Epithelial cell of esophagus (primary cell): ENCODE measurements at regions not wholly inside any gene's neighbourhood (a gene's known extent, or its start where the extent isn't known, plus 50 kb on each side); places are given as distances from the start of the nearest gene placed in this dataset.

Experiments used
- DNase-seq: peaks from one replicate; pipeline ENCODE4 v3.0.0; 2010; ENCODE audit warnings: low read depth
- H3K4me3 ChIP-seq: 2 replicates; pipeline ENCODE4 v1.5.1; 2011; ENCODE audit warnings: mild to moderate bottlenecking, low read length, control low read depth
- TF ChIP-seq, protein P1 (sequence below): IDR thresholded peaks from 2 replicates; pipeline ENCODE4 v1.5.1; 2011; ENCODE audit warnings: low read depth, mild to moderate bottlenecking, low read length, control low read depth, inconsistent platforms; ENCODE audit not compliant: insufficient read depth; ENCODE audit errors: missing control alignments

- TF ChIP-seq, protein P1, sequence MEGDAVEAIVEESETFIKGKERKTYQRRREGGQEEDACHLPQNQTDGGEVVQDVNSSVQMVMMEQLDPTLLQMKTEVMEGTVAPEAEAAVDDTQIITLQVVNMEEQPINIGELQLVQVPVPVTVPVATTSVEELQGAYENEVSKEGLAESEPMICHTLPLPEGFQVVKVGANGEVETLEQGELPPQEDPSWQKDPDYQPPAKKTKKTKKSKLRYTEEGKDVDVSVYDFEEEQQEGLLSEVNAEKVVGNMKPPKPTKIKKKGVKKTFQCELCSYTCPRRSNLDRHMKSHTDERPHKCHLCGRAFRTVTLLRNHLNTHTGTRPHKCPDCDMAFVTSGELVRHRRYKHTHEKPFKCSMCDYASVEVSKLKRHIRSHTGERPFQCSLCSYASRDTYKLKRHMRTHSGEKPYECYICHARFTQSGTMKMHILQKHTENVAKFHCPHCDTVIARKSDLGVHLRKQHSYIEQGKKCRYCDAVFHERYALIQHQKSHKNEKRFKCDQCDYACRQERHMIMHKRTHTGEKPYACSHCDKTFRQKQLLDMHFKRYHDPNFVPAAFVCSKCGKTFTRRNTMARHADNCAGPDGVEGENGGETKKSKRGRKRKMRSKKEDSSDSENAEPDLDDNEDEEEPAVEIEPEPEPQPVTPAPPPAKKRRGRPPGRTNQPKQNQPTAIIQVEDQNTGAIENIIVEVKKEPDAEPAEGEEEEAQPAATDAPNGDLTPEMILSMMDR = no peak
- no peak overlapping the region for H3K4me3 ChIP-seq
- DNase-seq = no peak
Observed at GRCh38 chr6:85168146-85168545, 281.7 kb upstream of the NT5E start.

DNA sequence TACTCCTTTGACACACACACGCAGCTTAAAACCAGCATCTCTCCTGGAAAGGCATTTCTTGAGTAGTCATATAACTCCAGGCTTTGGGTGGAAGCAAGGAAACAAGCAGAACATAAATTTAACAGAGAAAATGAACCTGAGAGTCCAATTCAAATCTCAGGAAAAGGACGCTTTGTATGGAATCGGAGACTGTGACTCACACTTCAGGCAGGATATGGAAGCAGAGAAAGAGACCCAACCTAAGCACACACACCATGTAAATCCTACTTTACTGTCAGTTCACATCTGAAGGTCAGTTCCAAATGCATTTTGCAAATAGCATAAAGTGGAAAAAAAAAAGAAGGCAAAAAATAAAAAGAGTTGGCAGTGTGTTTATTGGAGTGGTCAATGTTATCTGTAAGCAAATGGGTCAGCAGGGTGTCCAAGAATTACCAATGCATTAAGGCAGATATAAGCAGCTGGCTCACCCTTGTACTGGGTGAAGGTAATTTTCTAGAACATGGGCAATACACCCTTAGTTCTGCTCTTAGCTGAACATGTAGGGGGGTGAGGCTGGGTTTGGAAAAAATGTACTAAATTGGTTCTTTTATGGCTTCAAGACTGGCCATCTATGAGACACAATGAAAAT, 283.7 kb upstream of the NT5E start:
- no peak for DNase-seq
- TF ChIP-seq, protein P1 = no peak
- no peak overlapping the region for H3K4me3 ChIP-seq

DNA sequence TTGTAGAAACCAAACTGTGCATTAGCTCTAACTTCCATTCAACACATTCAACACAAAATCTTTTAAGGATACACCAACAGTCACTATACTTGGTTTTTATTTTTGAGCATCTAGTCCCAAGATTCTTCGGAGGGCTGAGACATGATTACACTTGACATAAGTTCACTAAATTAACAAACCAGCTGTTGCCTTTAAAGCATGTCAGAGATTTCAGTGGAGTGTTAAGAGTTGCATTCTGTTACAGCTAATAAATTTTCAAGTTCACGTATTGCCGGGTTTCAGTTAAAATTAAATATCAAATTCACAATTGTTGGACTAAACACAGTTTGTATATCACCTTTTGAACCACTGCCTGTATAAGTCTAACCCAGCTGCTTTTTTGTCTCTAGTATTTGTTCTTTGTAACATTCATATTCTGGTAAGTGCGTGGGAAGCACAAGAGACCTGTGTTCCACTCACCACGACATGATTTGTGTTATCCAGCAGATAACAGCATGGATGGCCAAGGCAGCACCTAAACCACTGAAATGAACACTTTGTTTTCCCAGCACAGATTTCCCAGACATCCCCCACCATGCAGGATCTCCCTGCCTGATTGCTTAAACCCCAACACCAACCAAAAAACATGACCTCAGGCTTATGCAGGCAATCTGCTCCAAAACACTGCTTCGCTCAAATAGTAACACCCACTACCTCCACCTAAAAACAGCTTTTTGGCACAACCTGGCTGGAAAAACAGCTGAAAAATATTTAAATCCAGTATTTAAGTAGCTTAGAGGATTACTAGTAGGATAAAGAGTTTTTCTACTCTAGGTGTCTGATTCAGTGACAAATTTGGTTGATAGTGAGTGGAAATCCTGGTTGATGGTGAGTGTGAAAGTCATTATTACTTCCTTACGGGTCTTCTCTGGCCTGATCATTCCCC, 286.5 kb upstream of the NT5E start:
- TF ChIP-seq, protein P1 = no peak
- no peak for DNase-seq
- H3K4me3 ChIP-seq = no peak overlapping the region

- H3K4me3 ChIP-seq = no peak overlapping the region
- DNase-seq = no peak
- TF ChIP-seq, protein P1 = no peak
Observed at GRCh38 chr6:85157311-85157710, 292.6 kb upstream of the NT5E start.

GRCh38 chr6:85143676-85144075, 306.2 kb upstream of the NT5E start:
- H3K4me3 ChIP-seq = no peak overlapping the region
- DNase-seq = no peak
- TF ChIP-seq, protein P1 = no peak

- DNase-seq = no peak
- H3K4me3 ChIP-seq = no peak overlapping the region
- TF ChIP-seq, protein P1 = no peak
Observed at GRCh38 chr6:85137865-85138264, 312.0 kb upstream of the NT5E start.
